ENCODE measurements at regions not wholly inside any gene's neighbourhood (a gene's known extent, or its start where the extent isn't known, plus 50 kb on each side); places are given as distances from the start of the nearest gene placed in this dataset.

GRCh38 chr5:127136908-127137307 is 63.6 kb upstream of the C5orf63 start:
- TF ChIP-seq, protein P1, sequence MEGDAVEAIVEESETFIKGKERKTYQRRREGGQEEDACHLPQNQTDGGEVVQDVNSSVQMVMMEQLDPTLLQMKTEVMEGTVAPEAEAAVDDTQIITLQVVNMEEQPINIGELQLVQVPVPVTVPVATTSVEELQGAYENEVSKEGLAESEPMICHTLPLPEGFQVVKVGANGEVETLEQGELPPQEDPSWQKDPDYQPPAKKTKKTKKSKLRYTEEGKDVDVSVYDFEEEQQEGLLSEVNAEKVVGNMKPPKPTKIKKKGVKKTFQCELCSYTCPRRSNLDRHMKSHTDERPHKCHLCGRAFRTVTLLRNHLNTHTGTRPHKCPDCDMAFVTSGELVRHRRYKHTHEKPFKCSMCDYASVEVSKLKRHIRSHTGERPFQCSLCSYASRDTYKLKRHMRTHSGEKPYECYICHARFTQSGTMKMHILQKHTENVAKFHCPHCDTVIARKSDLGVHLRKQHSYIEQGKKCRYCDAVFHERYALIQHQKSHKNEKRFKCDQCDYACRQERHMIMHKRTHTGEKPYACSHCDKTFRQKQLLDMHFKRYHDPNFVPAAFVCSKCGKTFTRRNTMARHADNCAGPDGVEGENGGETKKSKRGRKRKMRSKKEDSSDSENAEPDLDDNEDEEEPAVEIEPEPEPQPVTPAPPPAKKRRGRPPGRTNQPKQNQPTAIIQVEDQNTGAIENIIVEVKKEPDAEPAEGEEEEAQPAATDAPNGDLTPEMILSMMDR (IDR thresholded peaks at IDR 0.05; ENCODE audit: low read depth, low read length, missing input control): no peak
- TF ChIP-seq SP1 (IDR thresholded peaks at IDR 0.05) (no peak), TAF1 (conservative IDR thresholded peaks at IDR 0.05) (no peak), REST (IDR thresholded peaks at IDR 0.05) (no peak), GABPA (IDR thresholded peaks at IDR 0.05 in 1 of 2, conservative IDR thresholded peaks at IDR 0.05 in 1 of 2) (no peak), MAX (IDR thresholded peaks at IDR 0.05) (no peak), FOXA1 (IDR thresholded peaks at IDR 0.05) (no peak), RAD21 (IDR thresholded peaks at IDR 0.05) (no peak), ATF3 (IDR thresholded peaks at IDR 0.05) (no peak), YY1 (IDR thresholded peaks at IDR 0.05) (no peak), EGR1 (IDR thresholded peaks at IDR 0.05; ENCODE audit: low read depth in 2 of 2) (no peak)
- TF ChIP-seq, protein P2, sequence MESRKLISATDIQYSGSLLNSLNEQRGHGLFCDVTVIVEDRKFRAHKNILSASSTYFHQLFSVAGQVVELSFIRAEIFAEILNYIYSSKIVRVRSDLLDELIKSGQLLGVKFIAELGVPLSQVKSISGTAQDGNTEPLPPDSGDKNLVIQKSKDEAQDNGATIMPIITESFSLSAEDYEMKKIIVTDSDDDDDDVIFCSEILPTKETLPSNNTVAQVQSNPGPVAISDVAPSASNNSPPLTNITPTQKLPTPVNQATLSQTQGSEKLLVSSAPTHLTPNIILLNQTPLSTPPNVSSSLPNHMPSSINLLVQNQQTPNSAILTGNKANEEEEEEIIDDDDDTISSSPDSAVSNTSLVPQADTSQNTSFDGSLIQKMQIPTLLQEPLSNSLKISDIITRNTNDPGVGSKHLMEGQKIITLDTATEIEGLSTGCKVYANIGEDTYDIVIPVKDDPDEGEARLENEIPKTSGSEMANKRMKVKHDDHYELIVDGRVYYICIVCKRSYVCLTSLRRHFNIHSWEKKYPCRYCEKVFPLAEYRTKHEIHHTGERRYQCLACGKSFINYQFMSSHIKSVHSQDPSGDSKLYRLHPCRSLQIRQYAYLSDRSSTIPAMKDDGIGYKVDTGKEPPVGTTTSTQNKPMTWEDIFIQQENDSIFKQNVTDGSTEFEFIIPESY (IDR thresholded peaks at IDR 0.05): no peak

Data from liver (tissue), 3 donors.